DMS79 treated with DMSO at 0.1 percent for 48 hours (cell line): ENCODE measurements at regions not wholly inside any gene's neighbourhood (a gene's known extent, or its start where the extent isn't known, plus 50 kb on each side); places are given as distances from the start of the nearest gene placed in this dataset.
"Not testable (repeated sequence)": the region's sequence is repeated elsewhere in the genome, so short reads cannot be mapped to it uniquely, and the experiment has no call there.

Experiments used
- DNase-seq: peaks from one replicate; lab custom pipeline; 2025; lab: John Stamatoyannopoulos, UW

DNA sequence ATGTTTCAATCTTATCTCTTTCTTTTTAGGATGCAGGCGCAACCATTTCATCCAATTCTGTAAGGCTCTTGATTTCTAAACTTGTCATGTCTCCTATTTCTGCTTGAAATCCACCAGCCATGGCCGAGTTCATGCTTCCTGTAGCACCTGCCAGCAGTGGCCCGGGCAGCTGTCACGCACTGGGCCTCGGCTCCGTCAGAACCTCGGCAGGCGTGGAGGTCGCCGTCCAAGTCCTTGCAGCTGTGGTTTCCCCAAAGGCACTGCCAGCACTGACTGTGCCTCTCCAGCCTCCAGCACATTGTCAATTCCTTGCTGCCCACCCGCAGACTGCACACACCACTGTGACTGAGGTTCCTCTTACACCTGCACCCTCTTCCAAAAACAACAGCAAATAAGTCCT is 188.7 kb upstream of the SALL3 start:
- DNase-seq, result no peak

DNA sequence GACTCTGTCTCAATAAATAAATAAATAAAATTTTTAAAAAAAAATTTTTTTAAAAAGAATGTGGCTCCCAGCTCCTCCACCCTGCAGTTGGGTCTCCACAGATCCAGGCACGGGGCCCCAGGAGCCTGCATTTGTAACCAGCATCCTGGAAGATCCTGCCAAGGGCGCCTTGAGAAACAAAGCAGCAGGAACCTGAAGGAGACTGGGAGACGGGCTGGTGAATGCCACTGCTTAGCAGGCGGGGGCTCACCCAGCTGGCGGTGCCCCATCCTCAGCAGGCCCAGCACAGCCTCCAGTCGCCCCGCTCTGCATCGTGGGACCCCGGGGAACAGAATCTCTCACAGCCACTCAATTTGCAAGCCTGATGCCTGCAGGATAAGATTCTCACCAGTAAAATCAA is 187.5 kb upstream of the SALL3 start:
- DNase-seq, result no peak

DNA sequence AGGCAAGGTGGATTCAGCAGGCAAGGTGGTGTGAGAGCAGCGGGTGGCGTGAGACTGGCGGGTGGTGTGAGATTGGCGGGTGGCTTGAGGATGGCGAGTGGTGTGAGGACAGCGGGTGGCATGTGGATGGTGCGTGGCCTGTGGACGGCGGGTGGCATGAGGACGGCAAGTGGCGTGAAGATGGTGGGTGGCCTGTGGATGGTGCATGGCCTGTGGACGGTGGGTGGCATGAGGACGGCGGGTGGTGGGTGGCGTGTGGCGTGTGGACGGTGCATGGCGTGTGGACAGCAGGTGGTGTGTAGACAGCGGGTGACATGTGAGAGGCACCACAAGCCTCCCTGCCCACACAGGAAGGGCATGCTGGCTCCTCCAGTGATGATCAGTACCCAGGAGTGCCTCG is 186.9 kb upstream of the SALL3 start:
- no peak for DNase-seq

DNA sequence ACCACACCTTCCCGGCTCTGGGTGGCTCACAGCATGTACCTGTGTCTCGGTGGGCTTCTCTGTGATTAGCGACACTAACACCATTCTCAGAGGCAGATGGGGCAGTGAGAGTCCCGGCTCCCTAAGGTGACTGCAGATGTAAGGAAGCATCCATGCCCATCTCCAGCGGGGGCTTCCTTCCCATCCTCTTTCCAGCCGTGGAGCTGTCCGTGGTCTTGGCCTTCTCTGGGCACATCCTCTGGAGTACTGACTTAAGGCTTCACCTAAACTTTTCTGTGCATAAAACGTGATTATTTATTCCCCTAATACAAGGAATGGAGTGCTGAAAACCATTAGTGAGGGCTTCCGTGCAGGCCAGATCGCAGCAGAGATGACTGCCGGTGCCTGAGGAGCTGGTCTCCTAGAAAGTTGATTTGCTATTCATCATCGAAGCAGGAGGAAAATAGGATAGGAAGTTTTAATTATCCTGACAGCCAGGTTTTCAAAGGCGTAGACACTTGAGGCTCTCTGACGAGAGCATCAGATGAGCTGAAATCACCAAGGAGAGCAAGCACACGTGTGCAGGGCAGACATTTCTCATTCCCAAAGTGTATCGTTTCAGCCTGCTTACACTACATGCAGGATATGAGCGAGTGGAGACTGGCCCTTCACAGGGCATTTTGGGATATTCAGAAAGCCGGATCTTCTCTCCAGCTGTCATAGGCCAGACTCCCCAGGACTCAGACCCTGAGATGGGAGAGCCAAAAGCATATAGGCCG is 186.1 kb upstream of the SALL3 start:
- no peak for DNase-seq

DNA sequence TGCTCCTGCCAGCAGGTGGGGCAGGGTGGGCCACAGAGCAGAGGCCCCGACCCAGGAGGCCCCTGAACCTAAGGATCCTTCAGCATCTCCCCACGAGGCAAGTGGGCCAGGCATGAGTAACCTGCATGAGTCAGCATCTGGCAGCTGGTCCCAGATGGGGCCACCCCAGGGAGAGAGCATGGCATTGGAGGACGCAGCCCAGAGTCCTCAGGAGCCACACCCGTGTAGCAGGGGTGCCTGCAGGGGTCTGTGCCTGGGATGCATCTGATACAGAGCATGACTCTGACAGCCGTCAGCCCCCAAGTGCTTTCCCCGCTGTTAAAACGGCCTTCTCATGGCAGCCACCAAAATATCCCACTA is 185.6 kb upstream of the SALL3 start:
- DNase-seq, result no peak

DNA sequence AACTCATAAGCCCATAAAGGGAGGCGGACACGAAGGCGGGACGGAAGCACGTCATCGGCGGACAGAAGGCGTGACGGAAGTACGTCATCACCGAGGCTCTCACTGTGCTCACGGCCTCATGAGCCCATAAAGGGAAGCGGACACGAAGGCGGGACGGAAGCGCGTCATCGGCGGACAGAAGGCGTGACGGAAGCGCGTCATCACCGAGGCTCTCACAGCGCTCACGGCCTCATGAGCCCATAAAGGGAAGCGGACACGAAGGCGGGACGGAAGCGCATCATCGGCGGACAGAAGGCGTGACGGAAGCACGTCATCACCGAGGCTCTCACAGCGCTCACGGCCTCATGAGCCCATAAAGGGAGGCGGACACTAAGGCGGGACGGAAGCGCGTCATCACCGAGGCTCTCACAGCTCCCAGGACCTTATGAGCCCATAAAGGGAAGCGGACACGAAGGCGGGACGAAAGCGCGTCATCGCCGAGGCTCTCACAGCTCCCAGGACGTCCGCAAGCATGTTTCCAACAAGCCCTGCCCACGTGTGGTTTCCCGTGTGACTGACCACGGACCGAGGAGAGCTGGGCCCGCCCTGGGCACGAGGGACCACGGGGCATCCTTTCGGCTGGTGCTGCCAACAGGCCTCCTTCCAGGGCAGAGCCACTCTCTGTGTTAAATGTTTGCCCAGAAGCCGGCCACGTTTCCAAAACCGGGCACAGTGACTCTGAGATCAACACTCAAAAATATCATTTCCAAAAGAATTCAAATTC is 182.7 kb upstream of the SALL3 start:
- no peak for DNase-seq

DNA sequence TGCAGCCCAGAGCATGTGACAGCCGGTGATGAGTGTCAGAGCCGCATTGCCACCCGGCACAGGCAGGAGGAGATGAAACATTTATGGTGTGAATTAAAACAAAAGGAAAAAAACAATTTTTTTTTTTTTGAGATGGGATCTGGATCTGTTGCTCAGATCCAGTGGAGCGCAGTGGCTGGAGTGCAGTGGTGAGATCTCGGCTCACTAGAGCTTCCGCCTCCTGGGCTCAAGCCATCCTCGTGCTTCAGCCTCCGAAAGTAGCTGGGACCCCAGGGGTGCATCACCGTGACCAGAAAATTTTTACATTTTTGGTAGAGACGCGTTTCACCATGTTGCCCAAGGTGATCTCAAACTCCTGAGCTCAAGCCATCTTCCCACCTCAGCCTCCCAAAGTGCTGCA is 182.1 kb upstream of the SALL3 start:
- no peak for DNase-seq

DNA sequence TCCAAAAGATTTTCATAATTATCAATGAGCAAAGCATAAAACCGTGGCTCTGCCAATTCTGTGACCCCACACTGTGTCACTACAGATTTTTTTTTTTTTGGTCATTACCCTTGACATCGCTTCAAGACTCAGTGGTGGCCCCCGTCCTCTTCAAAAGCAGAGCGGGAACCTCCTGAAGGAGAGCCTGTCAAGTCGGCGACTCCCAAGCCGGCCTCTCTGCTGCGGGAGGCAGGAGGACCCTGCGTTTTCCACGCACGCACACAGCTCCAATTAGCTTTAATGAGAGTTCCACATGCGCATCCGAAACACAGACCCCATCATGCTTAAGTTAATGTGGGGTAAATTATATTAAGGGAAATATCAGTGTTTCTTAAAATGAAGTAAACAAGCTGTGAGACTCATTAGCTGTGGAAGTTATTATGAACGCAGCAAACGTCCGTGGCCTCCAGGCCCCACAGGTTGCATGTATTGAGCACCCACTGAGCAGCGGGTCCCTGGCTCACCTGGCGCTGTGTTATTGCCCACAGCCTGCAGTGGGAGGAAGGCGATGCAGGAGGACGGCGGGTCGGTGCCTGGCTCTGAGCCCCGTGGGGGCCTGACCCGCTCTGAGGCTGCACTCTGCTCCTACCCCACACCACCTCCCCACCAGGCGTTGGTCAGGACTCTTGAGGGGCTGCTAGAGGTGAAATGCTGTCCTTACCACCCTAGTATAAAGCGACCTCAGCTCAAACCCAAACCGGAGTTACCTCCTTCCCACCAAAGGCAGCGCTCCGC is 181.0 kb upstream of the SALL3 start:
- DNase-seq, result no peak

DNA sequence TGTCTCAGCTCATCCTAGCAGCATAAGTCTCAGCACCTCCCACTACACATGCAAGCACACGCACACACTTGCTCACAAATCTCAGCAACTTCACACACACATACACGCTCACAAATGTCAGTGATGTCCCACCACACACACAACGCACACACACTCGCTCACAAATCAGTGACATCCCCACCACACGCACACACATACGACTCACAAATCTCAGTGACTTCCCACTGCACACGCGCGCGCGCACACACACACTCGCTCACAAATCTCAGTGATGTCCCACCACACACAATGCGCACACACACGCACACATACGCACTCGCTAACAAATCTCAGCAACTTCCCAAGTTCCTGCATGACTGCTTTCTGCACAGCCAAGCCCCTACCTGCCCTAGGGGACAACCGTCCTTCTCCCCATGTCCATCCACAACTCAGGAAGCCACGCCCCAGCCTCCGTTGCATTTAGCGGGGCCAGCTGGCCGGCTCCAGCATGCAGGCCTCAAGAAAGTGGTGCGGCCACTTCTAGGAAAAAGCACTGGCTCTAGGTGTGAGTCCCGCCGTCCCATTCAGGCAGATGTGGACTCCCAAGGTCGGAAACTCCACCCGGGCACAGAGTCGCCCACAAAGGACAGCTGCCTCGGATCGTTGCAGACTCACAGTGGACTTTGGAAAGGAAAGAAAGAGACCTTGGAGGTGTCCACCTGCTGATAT is 180.1 kb upstream of the SALL3 start:
- no peak for DNase-seq

DNA sequence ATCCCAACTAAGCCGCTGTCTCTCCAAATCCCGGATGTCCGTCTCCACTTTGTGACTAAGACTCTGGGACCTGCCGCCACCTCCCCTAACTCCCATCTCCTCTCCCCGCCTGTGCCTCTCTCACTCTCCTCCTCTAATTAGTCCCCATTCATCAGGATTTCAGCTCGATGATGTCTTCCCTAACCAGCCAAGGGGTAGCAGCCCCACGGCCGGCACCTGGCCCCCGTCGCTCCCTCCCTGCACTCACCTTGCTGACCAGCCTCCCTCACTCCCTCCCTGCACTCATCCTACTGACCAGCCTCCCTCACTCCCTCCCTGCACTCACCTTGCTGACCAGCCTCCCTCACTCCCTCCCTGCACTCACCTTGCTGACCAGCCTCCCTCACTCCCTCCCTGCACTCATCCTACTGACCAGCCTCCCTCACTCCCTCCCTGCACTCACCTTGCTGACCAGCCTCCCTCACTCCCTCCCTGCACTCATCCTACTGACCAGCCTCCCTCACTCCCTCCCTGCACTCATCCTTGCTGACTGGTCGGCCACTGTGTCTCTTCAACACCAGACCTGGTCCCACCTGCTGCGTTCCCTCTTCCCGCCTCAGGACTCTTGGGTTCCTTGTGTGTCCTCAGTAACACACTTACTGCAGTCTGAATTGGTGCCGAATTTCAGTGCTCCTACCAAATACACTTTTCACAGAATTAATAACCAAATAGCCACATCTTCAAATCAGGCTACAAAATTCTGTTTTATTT is 179.3 kb upstream of the SALL3 start:
- not testable (repeated sequence) for DNase-seq

DNA sequence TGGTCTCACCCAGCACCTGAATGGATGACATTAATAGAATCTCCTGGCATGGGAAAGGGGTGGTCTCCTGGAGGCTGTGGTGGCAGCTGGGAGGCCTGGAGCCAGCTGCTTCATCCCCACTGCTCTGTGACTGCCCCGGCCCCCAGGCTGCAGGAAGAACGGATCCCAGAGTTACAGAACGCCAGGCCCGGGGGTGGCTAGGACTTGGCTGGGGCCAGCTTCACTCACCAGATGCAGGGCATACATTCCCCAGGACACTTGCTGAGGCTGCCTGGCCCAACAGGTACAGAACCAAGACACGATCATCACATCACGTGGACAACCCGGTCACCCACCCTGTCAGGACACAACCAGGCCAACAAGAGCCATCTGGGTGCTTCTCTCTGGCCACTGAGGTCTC is 178.6 kb upstream of the SALL3 start:
- DNase-seq, result no peak

DNA sequence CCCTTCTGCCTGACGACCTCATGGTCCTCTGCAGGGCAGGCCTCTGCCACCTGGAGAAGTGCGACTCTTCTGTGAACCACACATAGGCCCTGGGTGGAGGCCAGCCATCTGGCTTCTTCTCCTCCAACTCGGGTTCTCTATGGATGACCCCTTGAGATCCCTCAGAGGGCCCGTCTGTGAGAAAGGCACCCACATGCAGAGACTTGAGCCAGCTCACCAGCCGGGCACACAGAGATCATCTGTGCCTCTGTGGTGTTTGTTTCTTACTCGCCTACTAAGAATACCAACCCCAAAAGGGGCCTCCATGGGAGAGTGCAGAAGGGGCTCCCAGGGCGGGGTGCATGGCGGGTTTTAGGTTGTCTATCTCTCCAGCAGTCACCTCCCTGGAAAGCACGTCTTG is 176.5 kb upstream of the SALL3 start:
- no peak for DNase-seq

DNA sequence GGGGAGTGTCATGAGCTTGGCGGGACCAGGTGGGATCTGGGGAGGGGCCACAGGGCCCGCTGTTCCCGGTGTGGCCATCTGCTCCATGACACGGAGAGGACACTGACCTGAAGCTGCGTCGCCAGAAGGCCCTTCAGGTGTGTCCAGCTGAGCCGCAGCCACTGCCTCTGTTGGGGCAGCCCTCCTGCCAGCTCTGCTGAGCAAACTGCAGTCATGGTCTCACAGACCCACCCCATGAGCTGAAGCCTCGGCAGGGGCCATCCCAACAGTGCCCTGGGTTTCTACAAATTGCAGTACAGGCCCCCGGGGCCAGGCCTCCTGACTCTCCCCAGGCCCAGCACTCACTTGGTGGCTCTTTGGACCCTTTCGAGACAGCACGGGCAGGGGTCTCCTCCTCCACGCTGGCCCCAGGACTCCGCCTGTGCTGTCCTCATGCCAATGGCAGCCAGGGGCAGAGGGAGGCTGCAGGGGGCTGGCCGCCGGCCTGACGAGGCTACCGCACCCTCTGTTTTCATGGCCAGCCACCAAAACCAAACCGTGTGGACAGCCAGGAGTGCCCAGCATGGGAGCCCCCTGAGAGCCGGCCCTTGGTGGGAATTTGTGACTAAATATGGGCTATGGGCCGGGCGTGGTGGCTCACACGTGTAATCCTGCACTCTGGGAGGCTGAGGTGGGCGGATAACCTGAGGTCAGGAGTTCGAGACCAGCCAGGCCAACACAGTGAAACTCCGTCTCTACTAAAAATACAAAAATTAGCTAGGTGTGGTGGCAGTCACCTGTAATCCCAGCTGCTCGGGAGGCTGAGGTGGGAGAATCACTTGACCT is 175.2 kb upstream of the SALL3 start:
- no peak for DNase-seq

DNA sequence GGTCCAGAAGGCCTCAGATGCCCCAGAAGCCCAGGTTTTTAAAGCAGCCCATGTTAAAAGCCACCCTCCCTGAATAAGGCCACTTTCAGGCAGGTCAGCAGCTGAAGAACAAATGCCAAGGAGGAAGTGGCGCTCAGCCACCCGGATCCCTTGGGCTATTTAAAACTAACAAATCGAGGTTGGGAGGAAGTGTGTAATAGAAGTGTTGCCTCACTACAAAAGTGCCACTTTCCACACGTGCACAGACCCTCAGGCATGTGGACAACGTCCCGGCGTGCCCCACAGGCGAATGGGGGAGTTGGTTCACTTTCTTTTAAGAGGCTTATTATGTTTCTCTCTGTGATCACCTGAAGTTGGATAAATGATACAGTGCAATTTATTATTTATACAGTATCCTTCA is 173.8 kb upstream of the SALL3 start:
- no peak for DNase-seq

DNA sequence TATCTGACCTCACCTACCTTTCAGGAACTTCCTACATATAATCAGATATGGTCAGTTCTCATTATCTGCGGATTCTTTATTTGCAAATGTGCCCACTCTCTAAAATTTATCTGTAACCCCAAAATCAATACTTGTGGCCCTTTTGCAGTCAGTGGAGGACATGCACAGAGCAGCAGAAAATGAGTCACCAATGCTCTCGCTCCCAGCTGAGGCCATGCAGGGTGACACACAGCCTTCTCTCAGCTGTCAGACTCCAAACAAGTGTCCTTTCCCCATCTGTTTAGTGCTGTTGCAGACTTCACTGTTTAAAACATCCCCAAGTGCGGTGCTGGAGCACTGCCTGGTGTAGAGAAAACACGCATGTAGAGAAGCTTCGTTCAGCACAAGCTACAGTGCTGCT is 171.9 kb upstream of the SALL3 start:
- no peak for DNase-seq

DNA sequence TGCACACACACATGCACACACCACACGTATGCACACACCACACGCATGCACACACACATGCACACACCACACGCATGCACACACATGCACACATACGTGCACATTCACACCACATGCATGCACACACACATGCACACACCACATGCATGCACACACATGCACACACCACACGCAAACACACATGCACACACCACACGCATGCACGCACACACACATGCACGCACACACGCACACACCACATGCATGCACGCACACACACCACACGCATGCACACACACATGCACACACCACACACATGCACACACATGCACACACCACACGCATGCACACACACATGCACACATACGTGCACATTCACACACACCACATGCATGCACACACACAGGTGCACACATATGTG is 169.8 kb upstream of the SALL3 start:
- DNase-seq, result no peak

DNA sequence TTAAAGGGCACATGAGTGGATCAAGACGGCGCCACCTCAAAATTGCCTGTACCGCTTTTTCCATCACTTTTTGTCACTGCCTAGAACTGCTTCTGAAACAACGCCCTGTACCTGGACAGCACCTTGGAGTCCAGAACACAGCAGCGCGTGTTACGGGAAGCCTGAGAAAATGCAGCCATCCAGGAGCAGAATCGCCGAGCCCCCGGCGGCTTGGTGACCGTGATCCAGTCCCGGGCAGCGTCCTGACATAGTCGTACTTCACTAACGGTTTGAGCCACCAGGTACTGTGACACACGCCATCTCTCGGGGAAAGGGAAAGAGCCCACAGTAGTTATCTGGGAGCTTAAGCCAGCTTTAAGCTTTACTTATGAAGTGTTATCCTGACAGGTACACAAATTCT is 168.9 kb upstream of the SALL3 start:
- DNase-seq, result no peak

DNA sequence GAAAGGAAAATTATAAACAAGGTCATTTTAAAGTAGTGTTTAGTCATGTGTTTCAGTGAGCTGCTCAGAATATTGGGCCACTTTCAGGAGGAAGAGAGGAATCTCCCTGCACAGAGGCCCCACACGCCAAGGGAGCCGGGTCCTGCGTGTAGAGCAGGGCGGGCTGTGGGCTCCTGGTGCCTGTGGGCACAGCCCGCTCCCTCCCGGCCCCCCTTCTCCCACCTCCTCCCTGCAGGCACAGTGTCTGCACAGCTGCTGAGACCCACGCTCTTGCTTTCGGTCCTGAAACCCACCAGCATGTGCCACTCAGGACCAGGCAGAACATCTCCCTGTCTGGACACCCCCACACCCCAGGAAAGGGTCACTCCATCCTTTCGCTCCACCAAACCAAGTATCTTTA is 167.6 kb upstream of the SALL3 start:
- DNase-seq, result no peak

DNA sequence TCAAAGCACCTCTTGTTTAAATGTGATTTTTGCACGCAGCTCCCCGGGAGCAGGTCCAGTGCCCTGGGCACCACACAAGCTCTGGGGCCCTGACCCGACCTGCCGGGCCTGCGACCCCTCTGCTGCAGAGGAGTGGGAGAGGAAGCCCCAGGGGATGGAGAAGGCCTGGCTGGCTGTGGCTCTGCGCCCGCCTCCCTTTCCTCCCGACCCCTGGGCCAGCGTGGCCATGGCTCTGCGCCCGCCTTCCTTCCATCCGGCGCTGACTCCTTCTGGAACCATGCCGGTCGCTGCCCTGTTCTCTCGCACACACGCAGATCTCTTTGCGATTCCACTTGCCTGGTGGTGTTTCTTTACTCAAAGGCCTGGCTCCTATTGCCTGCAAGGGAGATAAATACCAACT is 166.5 kb upstream of the SALL3 start:
- no peak for DNase-seq

DNA sequence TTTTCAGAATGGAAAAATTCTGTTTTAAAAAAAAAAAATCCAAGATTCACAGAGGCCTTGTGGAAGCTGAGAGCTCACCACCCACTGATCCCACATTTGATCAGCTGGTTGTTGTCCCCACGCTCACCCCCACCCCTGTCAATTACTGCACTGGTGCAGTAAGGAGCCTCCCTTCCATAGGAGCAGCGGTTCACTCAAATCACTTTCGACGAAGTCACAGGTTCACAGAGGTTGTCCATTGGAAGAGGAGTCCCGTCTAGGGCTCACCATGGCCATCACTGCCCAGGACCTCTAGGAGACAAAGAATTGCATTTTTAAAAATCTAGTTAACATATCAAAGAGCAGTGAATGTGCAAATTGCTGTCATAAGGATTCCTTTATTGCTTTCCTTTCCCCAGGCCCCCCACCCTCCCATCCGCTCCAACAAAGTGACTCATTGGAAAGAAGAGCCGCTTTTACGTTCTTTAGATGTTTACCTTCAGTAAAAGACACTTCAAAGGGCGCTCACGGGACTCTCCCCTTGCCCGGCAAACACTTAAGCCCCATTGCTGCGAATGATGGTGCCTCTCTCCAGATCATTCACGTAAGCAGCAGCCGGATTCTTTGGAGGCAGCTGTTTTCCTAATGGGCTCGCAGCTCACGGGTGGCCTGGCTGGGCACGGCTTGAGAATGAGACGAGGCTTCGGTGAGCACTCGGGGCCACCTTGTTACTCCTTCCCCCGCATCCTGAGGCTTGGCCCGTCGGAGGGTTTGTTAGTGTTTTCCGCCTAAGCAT is 165.5 kb upstream of the SALL3 start:
- peak; percentile 13 for DNase-seq
